GM23248 (cell line): ENCODE measurements at regions not wholly inside any gene's neighbourhood (a gene's known extent, or its start where the extent isn't known, plus 50 kb on each side); places are given as distances from the start of the nearest gene placed in this dataset.

ENCODE experiments used
- DNase-seq: peaks from one replicate; pipeline ENCODE4 v3.0.0-alpha.2; 2015
- H2AFZ ChIP-seq: fragments of 200-600 bp; sonication (generic); 2 replicates; pipeline ENCODE4 v1.6.1; 2016; ENCODE audit warnings: antibody characterized with exemption
- H3F3A ChIP-seq: fragments of 200-600 bp; sonication (generic); 2 replicates; pipeline ENCODE4 v1.6.1; 2016; ENCODE audit warnings: mild to moderate bottlenecking, antibody characterized with exemption, mixed run types; ENCODE audit not compliant: insufficient read depth
- H3K27ac ChIP-seq: fragments of 200-600 bp; sonication (generic); 2 replicates; pipeline ENCODE4 v1.5.1; 2016; ENCODE audit warnings: mild to moderate bottlenecking
- H3K27me3 ChIP-seq: fragments of 200-600 bp; sonication (generic); replicated peaks from 2 replicates; pipeline ENCODE4 v1.6.1; 2016; ENCODE audit warnings: mild to moderate bottlenecking; ENCODE audit not compliant: insufficient read depth
- H3K36me3 ChIP-seq: fragments of 200-600 bp; sonication (generic); 2 replicates; pipeline ENCODE4 v1.6.1; 2016; ENCODE audit warnings: low read depth, mild to moderate bottlenecking
- H3K4me1 ChIP-seq: fragments of 200-600 bp; sonication (generic); 2 replicates; pipeline ENCODE4 v1.6.1; 2016; ENCODE audit warnings: mild to moderate bottlenecking; ENCODE audit not compliant: insufficient read depth
- H3K4me2 ChIP-seq: fragments of 200-600 bp; sonication (generic); one replicate; pipeline ENCODE4 v1.6.1; 2016; ENCODE audit warnings: mild to moderate bottlenecking; ENCODE audit not compliant: unreplicated experiment
- H3K4me3 ChIP-seq: fragments of 200-600 bp; sonication (generic); 2 replicates; pipeline ENCODE4 v1.5.1; 2016; ENCODE audit warnings: mild to moderate bottlenecking
- H3K79me2 ChIP-seq: fragments of 200-600 bp; sonication (generic); 2 replicates; pipeline ENCODE4 v1.6.1; 2016; ENCODE audit warnings: mild to moderate bottlenecking; ENCODE audit not compliant: insufficient read depth
- H3K9ac ChIP-seq: fragments of 200-600 bp; sonication (generic); 2 replicates; pipeline ENCODE4 v1.6.1; 2016; ENCODE audit warnings: mild to moderate bottlenecking
- H3K9me2 ChIP-seq: fragments of 200-600 bp; sonication (generic); 2 replicates; pipeline ENCODE4 v1.6.1; 2016; ENCODE audit warnings: mixed run types, mild to moderate bottlenecking, moderate library complexity; ENCODE audit not compliant: insufficient read depth
- H3K9me3 ChIP-seq: fragments of 200-600 bp; sonication (generic); one replicate; pipeline ENCODE4 v1.6.1; 2017; ENCODE audit warnings: low read depth
- H4K20me1 ChIP-seq: fragments of 200-600 bp; sonication (generic); 2 replicates; pipeline ENCODE4 v1.6.0; 2016; ENCODE audit not compliant: insufficient read depth
- EZH2 ChIP-seq: fragments of 200-600 bp; sonication (generic); IDR thresholded peaks from 2 replicates; pipeline ENCODE4 v1.6.1; 2018; ENCODE audit warnings: antibody characterized with exemption, mild to moderate bottlenecking; ENCODE audit not compliant: insufficient read depth, poor library complexity, severe bottlenecking
- EZH2phosphoT487 ChIP-seq: fragments of 200-600 bp; sonication (generic); IDR thresholded peaks from 2 replicates; pipeline ENCODE4 v1.6.1; 2018; ENCODE audit warnings: antibody characterized with exemption, moderate library complexity, mild to moderate bottlenecking, low read depth; ENCODE audit not compliant: insufficient read depth
- WGBS, 2 experiments: methylation state at CpG; one replicate each; pipeline ENCODE4 v1.1.6; 2015 to 2017; ENCODE audit warnings: low lambda C conversion rate in 2 of 2, low coverage in 1 of 2; ENCODE audit errors: missing lambda C conversion rate in 2 of 2; 5-methylcytosine and 5-hydroxymethylcytosine counted together
- in situ Hi-C: fragments of 300-500 bp; cut with MboI; formaldehyde crosslinking; loops from 2 replicates; pipeline ENCODE4 v1.15.0; 2020

DNA sequence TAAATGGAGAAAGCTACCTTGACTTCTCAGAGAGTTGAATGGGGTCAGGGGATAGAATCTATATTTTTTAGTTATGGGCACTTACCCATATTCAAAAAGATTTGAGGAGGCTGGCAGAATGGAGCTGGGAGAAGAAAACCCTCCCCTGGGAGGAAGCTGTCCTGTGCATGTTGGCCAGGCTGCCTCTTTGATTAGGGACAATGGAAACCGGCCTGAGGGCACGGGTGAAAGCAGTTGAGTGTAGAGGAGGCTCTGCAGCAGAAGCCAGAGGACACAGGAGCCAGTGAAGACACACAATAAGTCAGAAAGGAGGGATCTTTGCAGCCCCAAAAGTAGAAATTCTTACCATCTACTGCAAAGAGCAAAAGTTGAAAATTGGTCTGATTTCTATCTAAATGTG is 66.6 kb upstream of the B3GAT1 start:
- H3K36me3 ChIP-seq: no peaks in the 10 kb centered on the region
- H4K20me1 ChIP-seq: no peaks in the 10 kb centered on the region
- no peak overlapping the region for H3K4me2 ChIP-seq
- no peak overlapping the region for H2AFZ ChIP-seq
- H3K79me2 ChIP-seq: no peaks in the 10 kb centered on the region
- no peak overlapping the region for H3K27ac ChIP-seq
- DNase-seq: no peak
- H3K27me3 ChIP-seq: no peaks in the 10 kb centered on the region
- TF ChIP-seq EZH2phosphoT487 (no peak), EZH2 (no peak)
- H3K9me3 ChIP-seq: no peaks in the 10 kb centered on the region
- no peak overlapping the region for H3K9ac ChIP-seq
- no peak overlapping the region for H3K4me3 ChIP-seq
- H3K9me2 ChIP-seq: no peaks in the 10 kb centered on the region
- in situ Hi-C loops: no loop called here
- no peaks in the 10 kb centered on the region for H3K4me1 ChIP-seq
- no peaks in the 10 kb centered on the region for H3F3A ChIP-seq
- WGBS, 2 experiments: 0 to 3% methylated on average over 2 of the region's 2 CpGs

DNA sequence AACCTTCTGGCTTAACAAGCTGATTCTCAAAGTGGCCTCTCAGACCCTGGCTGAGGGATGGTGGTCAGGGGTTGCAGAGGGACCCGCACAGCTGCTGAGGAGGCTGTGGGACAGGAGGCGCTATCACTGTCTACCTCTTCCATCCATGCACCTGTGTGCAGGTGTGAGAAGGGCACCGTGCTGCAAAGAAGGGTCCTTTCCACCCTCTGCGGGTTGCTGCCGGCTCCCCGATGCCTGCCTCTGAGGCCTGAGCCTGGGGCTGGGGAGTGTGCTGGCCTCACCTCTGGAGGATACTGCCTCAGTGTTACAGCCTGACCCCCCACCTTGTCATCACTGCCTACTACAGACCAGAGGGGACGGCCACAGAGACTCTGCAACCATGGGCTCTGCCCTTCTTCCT is 66.1 kb upstream of the B3GAT1 start:
- no peak for DNase-seq
- H3K36me3 ChIP-seq: no peaks in the 10 kb centered on the region
- H3K9me3 ChIP-seq: no peaks in the 10 kb centered on the region

DNA sequence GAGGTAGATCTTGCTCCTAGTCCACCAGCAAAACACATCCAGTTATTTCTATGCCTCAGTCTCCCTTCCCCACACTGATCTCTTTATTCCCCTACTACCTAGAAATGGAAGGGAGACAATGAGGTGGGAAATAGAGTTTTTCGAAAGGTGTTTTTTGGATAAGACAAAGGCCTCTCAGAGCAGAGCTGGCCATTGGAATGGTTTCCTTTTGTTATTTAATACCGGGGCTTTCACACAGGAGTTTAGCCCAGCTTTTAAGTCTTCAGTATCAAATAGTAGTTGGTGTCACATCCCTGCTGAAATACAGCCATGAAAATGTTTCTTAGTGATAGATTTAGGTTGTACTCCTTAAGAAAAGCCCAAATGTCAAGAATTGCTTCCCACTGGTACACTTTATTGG is 65.4 kb upstream of the B3GAT1 start:
- no peaks in the 10 kb centered on the region for H3K9me3 ChIP-seq
- H3K27me3 ChIP-seq: no peaks in the 10 kb centered on the region
- H3F3A ChIP-seq: no peaks in the 10 kb centered on the region
- H3K4me1 ChIP-seq: no peaks in the 10 kb centered on the region
- no peaks in the 10 kb centered on the region for H3K79me2 ChIP-seq
- H3K9ac ChIP-seq: no peak overlapping the region
- no peaks in the 10 kb centered on the region for H3K36me3 ChIP-seq
- TF ChIP-seq EZH2phosphoT487: no peak
- no peak for TF ChIP-seq EZH2
- no peaks in the 10 kb centered on the region for H4K20me1 ChIP-seq
- H3K27ac ChIP-seq: no peak overlapping the region
- WGBS, 2 experiments: 19 to 22% methylated on average over 2 of the region's 2 CpGs
- no peak for DNase-seq
- no peak overlapping the region for H2AFZ ChIP-seq
- H3K4me2 ChIP-seq: no peak overlapping the region
- H3K4me3 ChIP-seq: no peak overlapping the region
- no peaks in the 10 kb centered on the region for H3K9me2 ChIP-seq
- in situ Hi-C loops: no loop called here

More for the DNA sequence above, 66.1 kb upstream of the B3GAT1 start:
- Histone ChIP-seq H3K9ac (no peak overlapping the region), H3K27ac (no peak overlapping the region), H3K4me1 (no peaks in the 10 kb centered on the region), H3K4me2 (no peak overlapping the region), H4K20me1 (no peaks in the 10 kb centered on the region), H3K27me3 (no peaks in the 10 kb centered on the region), H3F3A (no peaks in the 10 kb centered on the region), H2AFZ (no peak overlapping the region), H3K9me2 (no peaks in the 10 kb centered on the region), H3K79me2 (no peaks in the 10 kb centered on the region), H3K4me3 (no peak overlapping the region)
- 36 to 41% methylated on average over 7 of the region's 7 CpGs for WGBS, 2 experiments
- TF ChIP-seq EZH2 (no peak), EZH2phosphoT487 (no peak)
- in situ Hi-C loops: no loop called here

GRCh38 chr11:134476435-134477021 is 64.5 kb upstream of the B3GAT1 start:
- no peak for TF ChIP-seq EZH2
- TF ChIP-seq EZH2phosphoT487: no peak
- H2AFZ ChIP-seq: no peak overlapping the region
- 4 to 6% methylated on average over 11 of the region's 11 CpGs for WGBS, 2 experiments
- in situ Hi-C loops: no loop called here
- peak; percentile 5 for DNase-seq
- H3K27ac ChIP-seq: no peak overlapping the region
- no peaks in the 10 kb centered on the region for H3K36me3 ChIP-seq
- H3K9me3 ChIP-seq: no peaks in the 10 kb centered on the region
- no peaks in the 10 kb centered on the region for H3K9me2 ChIP-seq
- H3K79me2 ChIP-seq: no peaks in the 10 kb centered on the region
- H4K20me1 ChIP-seq: no peaks in the 10 kb centered on the region
- H3K4me1 ChIP-seq: no peaks in the 10 kb centered on the region
- no peak overlapping the region for H3K4me2 ChIP-seq
- H3K9ac ChIP-seq: no peak overlapping the region
- H3K4me3 ChIP-seq: no peak overlapping the region
- no peaks in the 10 kb centered on the region for H3F3A ChIP-seq
- no peaks in the 10 kb centered on the region for H3K27me3 ChIP-seq

- TF ChIP-seq EZH2phosphoT487: no peak
- TF ChIP-seq EZH2: no peak
- Histone ChIP-seq H3F3A (no peaks in the 10 kb centered on the region), H3K36me3 (no peaks in the 10 kb centered on the region), H3K27ac (no peak overlapping the region), H3K79me2 (no peaks in the 10 kb centered on the region), H2AFZ (no peak overlapping the region), H3K27me3 (no peaks in the 10 kb centered on the region), H3K9ac (no peak overlapping the region), H4K20me1 (no peaks in the 10 kb centered on the region), H3K9me3 (no peaks in the 10 kb centered on the region), H3K4me1 (no peaks in the 10 kb centered on the region), H3K4me2 (no peak overlapping the region), H3K4me3 (no peak overlapping the region), H3K9me2 (no peaks in the 10 kb centered on the region)
- DNase-seq: no peak
- 13 to 24% methylated on average over 7 of the region's 7 CpGs for WGBS, 2 experiments
- in situ Hi-C loops: no loop called here
Measured at GRCh38 chr11:134475951-134476350, 63.9 kb upstream of the B3GAT1 start.
